ENCODE measurements at regions not wholly inside any gene's neighbourhood (a gene's known extent, or its start where the extent isn't known, plus 50 kb on each side); places are given as distances from the start of the nearest gene placed in this dataset.
"Not testable (repeated sequence)": the region's sequence is repeated elsewhere in the genome, so short reads cannot be mapped to it uniquely, and the experiment has no call there.

DNA sequence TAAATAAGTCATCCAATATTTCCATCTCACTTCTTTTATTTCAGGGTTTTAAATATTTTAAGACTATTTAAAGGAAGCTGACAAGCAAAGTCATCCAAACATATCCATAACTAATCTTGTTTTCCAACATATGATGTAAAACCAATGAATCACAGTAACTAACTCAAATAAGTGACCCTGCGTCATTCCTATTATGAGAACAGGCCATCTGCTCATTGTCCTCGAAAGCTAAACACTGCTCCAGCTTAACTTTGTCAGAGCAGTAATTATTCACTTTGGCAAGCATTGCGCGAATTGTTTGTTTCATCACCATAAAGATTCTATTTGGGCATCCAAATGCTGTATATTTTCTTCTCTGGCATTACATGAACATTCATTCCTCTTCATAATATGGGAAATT, 99.1 kb downstream of the CAPZA3 start:
- in situ Hi-C loops (cut with HindIII; ENCODE audit: low sequenced_read_pairs), result no loop called here
- no peak for DNase-seq (ENCODE audit: low read depth, low spot score)
- TF ChIP-seq, protein P1, sequence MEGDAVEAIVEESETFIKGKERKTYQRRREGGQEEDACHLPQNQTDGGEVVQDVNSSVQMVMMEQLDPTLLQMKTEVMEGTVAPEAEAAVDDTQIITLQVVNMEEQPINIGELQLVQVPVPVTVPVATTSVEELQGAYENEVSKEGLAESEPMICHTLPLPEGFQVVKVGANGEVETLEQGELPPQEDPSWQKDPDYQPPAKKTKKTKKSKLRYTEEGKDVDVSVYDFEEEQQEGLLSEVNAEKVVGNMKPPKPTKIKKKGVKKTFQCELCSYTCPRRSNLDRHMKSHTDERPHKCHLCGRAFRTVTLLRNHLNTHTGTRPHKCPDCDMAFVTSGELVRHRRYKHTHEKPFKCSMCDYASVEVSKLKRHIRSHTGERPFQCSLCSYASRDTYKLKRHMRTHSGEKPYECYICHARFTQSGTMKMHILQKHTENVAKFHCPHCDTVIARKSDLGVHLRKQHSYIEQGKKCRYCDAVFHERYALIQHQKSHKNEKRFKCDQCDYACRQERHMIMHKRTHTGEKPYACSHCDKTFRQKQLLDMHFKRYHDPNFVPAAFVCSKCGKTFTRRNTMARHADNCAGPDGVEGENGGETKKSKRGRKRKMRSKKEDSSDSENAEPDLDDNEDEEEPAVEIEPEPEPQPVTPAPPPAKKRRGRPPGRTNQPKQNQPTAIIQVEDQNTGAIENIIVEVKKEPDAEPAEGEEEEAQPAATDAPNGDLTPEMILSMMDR (IDR thresholded peaks at IDR 0.05; ENCODE audit: low read depth, low read length), result no peak

DNA sequence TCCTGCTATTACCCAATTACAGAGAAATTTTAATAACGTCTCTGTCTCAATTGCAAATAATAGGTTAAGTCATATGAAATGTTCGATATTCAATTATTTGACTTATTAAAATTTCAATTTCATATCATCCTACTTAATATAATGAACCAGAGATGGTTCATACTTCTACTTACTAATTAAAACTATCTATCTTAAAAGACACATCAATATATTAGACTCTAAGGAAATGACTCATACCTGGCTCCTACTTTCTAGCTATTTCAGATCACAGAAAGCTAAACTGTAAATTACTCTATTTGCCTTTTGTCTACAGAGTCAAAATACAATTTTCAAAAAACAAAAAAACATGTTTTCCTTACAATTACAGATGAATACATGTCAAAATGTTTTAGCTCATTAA, 99.6 kb downstream of the CAPZA3 start:
- in situ Hi-C loops (cut with HindIII; ENCODE audit: low sequenced_read_pairs), result no loop called here
- DNase-seq (ENCODE audit: low read depth, low spot score), result no peak
- no peak overlapping the region for H3K4me3 ChIP-seq (ENCODE audit: low read depth, low read length)
- TF ChIP-seq, protein P1 (IDR thresholded peaks at IDR 0.05; ENCODE audit: low read depth, low read length), result no peak

More for the DNA sequence above, 99.1 kb downstream of the CAPZA3 start:
- no peak overlapping the region for H3K4me3 ChIP-seq (ENCODE audit: low read depth, low read length)

DNA sequence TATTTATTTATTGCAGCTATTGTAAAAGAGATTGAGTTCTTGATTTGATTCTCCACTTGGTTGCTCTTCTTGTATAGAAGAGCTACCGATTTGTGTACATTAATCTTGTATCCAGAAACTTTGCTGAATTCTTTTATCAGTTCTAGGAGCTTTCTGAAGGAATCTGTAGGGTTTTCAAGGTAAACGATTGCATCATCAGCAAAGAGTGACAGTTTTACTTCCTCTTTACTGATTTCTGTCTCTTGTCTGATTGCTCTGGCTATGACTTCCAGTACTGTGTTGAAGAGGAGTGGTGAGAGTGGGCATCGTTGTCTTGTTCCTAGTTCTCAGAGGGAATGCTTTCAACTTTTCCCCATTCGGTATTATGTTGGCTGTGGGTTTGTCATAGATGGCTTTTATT, 103.1 kb downstream of the CAPZA3 start:
- in situ Hi-C loops (cut with HindIII; ENCODE audit: low sequenced_read_pairs); H3K4me3 ChIP-seq (ENCODE audit: low read depth, low read length); DNase-seq (ENCODE audit: low read depth, low spot score): not testable (repeated sequence)

DNA sequence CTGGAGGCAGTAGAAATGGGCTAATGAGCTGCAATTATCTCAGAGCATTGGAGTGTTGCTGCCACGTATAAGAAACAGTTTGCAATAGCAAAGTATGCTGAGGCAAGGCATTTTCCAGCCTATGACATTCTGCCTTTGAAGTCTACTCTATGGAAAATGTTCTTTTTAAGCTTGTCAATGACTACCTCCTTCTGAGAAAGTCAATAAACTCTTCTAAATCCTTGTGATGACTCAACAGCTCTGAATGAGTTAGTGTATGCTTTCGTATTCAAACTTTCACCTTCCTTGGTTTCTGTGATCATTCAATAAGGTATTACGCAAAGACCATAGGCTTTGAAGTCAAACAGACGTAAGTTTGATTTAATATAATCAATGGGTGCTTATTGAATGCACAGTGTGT, 111.2 kb downstream of the CAPZA3 start:
- in situ Hi-C loops (cut with HindIII; ENCODE audit: low sequenced_read_pairs), result no loop called here
- peak; percentile 92 for DNase-seq (ENCODE audit: low read depth, low spot score)
- H3K4me3 ChIP-seq (ENCODE audit: low read depth, low read length), result no peak overlapping the region
- TF ChIP-seq, protein P1 (IDR thresholded peaks at IDR 0.05; ENCODE audit: low read depth, low read length), result no peak

DNA sequence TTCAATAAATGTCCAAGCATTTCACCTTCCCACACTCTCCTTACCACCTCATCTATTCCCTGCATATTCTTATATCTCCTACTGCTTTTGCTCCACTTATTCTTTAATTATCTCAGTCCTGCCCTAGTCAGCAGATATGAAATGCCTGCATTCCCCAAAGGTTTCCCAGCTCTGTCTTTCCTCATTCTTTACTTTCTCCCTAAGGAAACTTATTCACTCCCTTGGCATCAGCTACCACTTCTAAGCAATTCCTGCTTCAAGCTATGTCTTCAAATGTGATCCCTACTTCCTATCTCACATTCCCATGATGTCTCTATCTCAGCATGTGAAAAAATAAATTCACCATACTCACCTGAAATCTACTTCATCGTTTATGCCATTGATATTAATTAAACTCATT, 111.8 kb downstream of the CAPZA3 start:
- in situ Hi-C loops (cut with HindIII; ENCODE audit: low sequenced_read_pairs), result no loop called here
- TF ChIP-seq, protein P1 (IDR thresholded peaks at IDR 0.05; ENCODE audit: low read depth, low read length), result no peak
- DNase-seq (ENCODE audit: low read depth, low spot score), result peak; percentile 19
- no peak overlapping the region for H3K4me3 ChIP-seq (ENCODE audit: low read depth, low read length)

DNA sequence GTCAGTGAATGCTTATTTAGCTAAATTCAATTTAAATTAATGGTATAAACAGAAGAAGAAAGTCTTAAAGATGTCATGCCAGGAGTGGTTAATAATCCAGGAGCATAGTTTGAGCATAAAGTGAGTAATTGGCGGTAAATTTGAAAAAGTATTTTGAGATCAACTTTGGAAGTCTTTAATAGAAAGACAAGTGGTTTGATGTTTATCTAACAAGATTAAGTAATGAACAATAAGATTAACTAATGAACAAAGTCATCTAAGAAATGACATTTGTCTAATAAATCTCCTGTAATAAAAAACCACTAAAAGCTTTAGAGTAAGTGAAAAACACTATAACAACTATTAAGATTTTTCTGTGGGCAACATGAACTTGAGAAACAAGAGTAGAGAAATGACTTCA, 112.8 kb downstream of the CAPZA3 start:
- in situ Hi-C loops (cut with HindIII; ENCODE audit: low sequenced_read_pairs), result no loop called here
- TF ChIP-seq, protein P1 (IDR thresholded peaks at IDR 0.05; ENCODE audit: low read depth, low read length), result no peak

DNA sequence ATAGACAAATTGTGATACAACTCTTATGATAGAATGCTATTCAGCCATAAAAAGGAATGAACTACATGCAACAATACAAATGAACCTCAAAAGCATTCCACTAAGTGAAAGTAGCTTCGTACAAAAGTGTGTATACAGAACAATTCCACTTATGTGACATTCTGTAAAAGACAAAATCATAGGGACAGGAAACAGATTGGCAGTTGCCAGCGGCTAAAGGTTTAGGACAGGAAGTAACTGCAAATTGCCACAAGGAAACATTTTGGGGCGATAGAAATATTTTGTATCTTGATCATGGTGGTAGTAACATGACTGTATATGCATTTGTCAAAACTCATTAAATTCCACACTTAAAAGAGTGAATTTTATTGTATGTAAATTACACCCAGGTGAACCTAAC, 113.4 kb downstream of the CAPZA3 start:
- TF ChIP-seq, protein P1 (IDR thresholded peaks at IDR 0.05; ENCODE audit: low read depth, low read length), result no peak
- DNase-seq (ENCODE audit: low read depth, low spot score), result no peak
- in situ Hi-C loops (cut with HindIII; ENCODE audit: low sequenced_read_pairs), result no loop called here
- H3K4me3 ChIP-seq (ENCODE audit: low read depth, low read length), result no peak overlapping the region

More for the DNA sequence above, 112.8 kb downstream of the CAPZA3 start:
- no peak for DNase-seq (ENCODE audit: low read depth, low spot score)
- H3K4me3 ChIP-seq (ENCODE audit: low read depth, low read length), result no peak overlapping the region

Data from astrocyte of the spinal cord (primary cell).